ENCODE measurements at regions not wholly inside any gene's neighbourhood (a gene's known extent, or its start where the extent isn't known, plus 50 kb on each side); places are given as distances from the start of the nearest gene placed in this dataset.

GRCh38 chr4:185870366-185870765 lies 58.4 kb upstream of the SORBS2 start:
- ChIA-PET CTCF (no interaction called here), POLR2A (ENCODE audit: low non-redundant PET) (no interaction called here)
- no peak for DNase-seq (ENCODE audit: low spot score)
- intact Hi-C loops (cut with micrococcal nuclease; ENCODE audit: unreplicated experiment) = no loop called here
- H3K27me3 ChIP-seq (replicated peaks; ENCODE audit: insufficient read depth, low read depth, low read length, poor library complexity) = peaks cover 7% of the 10 kb centered on the region
- no peaks in the 10 kb centered on the region for H3K4me1 ChIP-seq (ENCODE audit: insufficient read depth, low read length, poor library complexity, severe bottlenecking)
- BruUV-seq (replicated peaks) = no TSS peak
- no peaks in the 10 kb centered on the region for H3K9me3 ChIP-seq (ENCODE audit: low read depth, low read length, poor library complexity, severe bottlenecking)
- H3K27ac ChIP-seq (ENCODE audit: low read depth, low read length, poor library complexity, severe bottlenecking) = no peak overlapping the region
- H3K4me3 ChIP-seq (ENCODE audit: low read depth, low read length, poor library complexity, severe bottlenecking) = no peak overlapping the region
- TF ChIP-seq EZH2 (IDR thresholded peaks at IDR 0.05; ENCODE audit: borderline replicate concordance, low read depth, low read length, poor library complexity, severe bottlenecking) = no peak
- no peak for TF ChIP-seq CTCF (conservative IDR thresholded peaks at IDR 0.05; ENCODE audit: low read depth, low read length)
- no peaks in the 10 kb centered on the region for H3K36me3 ChIP-seq (ENCODE audit: insufficient read depth, low read length, poor library complexity, severe bottlenecking)

GRCh38 chr4:185872747-185873380 lies 60.9 kb upstream of the SORBS2 start:
- H3K27me3 ChIP-seq (replicated peaks; ENCODE audit: insufficient read depth, low read depth, low read length, poor library complexity) = peaks cover 7% of the 10 kb centered on the region
- no peaks in the 10 kb centered on the region for H3K4me1 ChIP-seq (ENCODE audit: insufficient read depth, low read length, poor library complexity, severe bottlenecking)
- POLR2A ChIA-PET (ENCODE audit: low non-redundant PET) = no interaction called here
- intact Hi-C loops (cut with micrococcal nuclease; ENCODE audit: unreplicated experiment) = no loop called here
- no peak for DNase-seq (ENCODE audit: low spot score)
- CTCF ChIA-PET = no interaction called here
- H3K9me3 ChIP-seq (ENCODE audit: low read depth, low read length, poor library complexity, severe bottlenecking) = no peaks in the 10 kb centered on the region
- no peak overlapping the region for H3K4me3 ChIP-seq (ENCODE audit: low read depth, low read length, poor library complexity, severe bottlenecking)
- no peaks in the 10 kb centered on the region for H3K36me3 ChIP-seq (ENCODE audit: insufficient read depth, low read length, poor library complexity, severe bottlenecking)
- no peak for TF ChIP-seq EZH2 (IDR thresholded peaks at IDR 0.05; ENCODE audit: borderline replicate concordance, low read depth, low read length, poor library complexity, severe bottlenecking)
- no peak for TF ChIP-seq CTCF (conservative IDR thresholded peaks at IDR 0.05; ENCODE audit: low read depth, low read length)
- no peak overlapping the region for H3K27ac ChIP-seq (ENCODE audit: low read depth, low read length, poor library complexity, severe bottlenecking)
- BruUV-seq (replicated peaks) = no TSS peak

- H3K36me3 ChIP-seq (ENCODE audit: insufficient read depth, low read length, poor library complexity, severe bottlenecking) = no peaks in the 10 kb centered on the region
- H3K4me1 ChIP-seq (ENCODE audit: insufficient read depth, low read length, poor library complexity, severe bottlenecking) = no peaks in the 10 kb centered on the region
- DNase-seq (ENCODE audit: low spot score) = no peak
- intact Hi-C loops (cut with micrococcal nuclease; ENCODE audit: unreplicated experiment) = no loop called here
- H3K27ac ChIP-seq (ENCODE audit: low read depth, low read length, poor library complexity, severe bottlenecking) = no peak overlapping the region
- CTCF ChIA-PET = no interaction called here
- peaks cover under 1% of the 10 kb centered on the region for H3K27me3 ChIP-seq (replicated peaks; ENCODE audit: insufficient read depth, low read depth, low read length, poor library complexity)
- H3K9me3 ChIP-seq (ENCODE audit: low read depth, low read length, poor library complexity, severe bottlenecking) = no peaks in the 10 kb centered on the region
- TF ChIP-seq CTCF (conservative IDR thresholded peaks at IDR 0.05; ENCODE audit: low read depth, low read length) = no peak
- TF ChIP-seq EZH2 (IDR thresholded peaks at IDR 0.05; ENCODE audit: borderline replicate concordance, low read depth, low read length, poor library complexity, severe bottlenecking) = no peak
- no TSS peak for BruUV-seq (replicated peaks)
- POLR2A ChIA-PET (ENCODE audit: low non-redundant PET) = no interaction called here
- no peak overlapping the region for H3K4me3 ChIP-seq (ENCODE audit: low read depth, low read length, poor library complexity, severe bottlenecking)
Observed at GRCh38 chr4:185874516-185875230, 62.7 kb upstream of the SORBS2 start.

All from A673 (cell line).